RWPE2 (cell line): ENCODE measurements at regions not wholly inside any gene's neighbourhood (a gene's known extent, or its start where the extent isn't known, plus 50 kb on each side); places are given as distances from the start of the nearest gene placed in this dataset.
A peak's percentile ranks its signal among the peaks of the same experiment; 100 is the strongest.

Source experiments
- ATAC-seq: fragments of 200-7000 bp; cut with Tn5 transposase; 3 replicates; pipeline ENCODE4 v1.9.1; 2021; ENCODE audit warnings: low read depth
- DNase-seq: peaks from one replicate; pipeline ENCODE4 v3.0.0-alpha.2; 2020; ENCODE audit warnings: low spot score
- H3K27ac ChIP-seq: fragments of 450-650 bp; 2 replicates; pipeline ENCODE4 v1.5.1; 2017; ENCODE audit warnings: mild to moderate bottlenecking; ENCODE audit not compliant: poor library complexity, severe bottlenecking
- H3K27me3 ChIP-seq: fragments of 250-450 bp; sonication (Bioruptor Pico); 2 replicates; pipeline ENCODE4 v1.5.1; 2021; ENCODE audit warnings: mild to moderate bottlenecking, moderate library complexity; ENCODE audit not compliant: insufficient read depth, poor library complexity, severe bottlenecking
- H3K36me3 ChIP-seq: fragments of 250-450 bp; sonication (Bioruptor Pico); 2 replicates; pipeline ENCODE4 v1.5.1; 2020; ENCODE audit warnings: low read depth, mild to moderate bottlenecking, moderate library complexity
- H3K4me1 ChIP-seq: fragments of 250-450 bp; sonication (Bioruptor Pico); 2 replicates; pipeline ENCODE4 v1.5.1; 2021; ENCODE audit warnings: mild to moderate bottlenecking, moderate library complexity; ENCODE audit not compliant: insufficient read depth, poor library complexity, severe bottlenecking
- H3K4me3 ChIP-seq: fragments of 250-450 bp; sonication (Bioruptor Pico); 2 replicates; pipeline ENCODE4 v1.5.1; 2021; ENCODE audit warnings: mild to moderate bottlenecking, moderate library complexity; ENCODE audit not compliant: severe bottlenecking
- H3K9me3 ChIP-seq: fragments of 250-450 bp; sonication (Bioruptor Pico); 2 replicates; pipeline ENCODE4 v1.5.1; 2021; ENCODE audit warnings: mild to moderate bottlenecking, moderate library complexity; ENCODE audit not compliant: severe bottlenecking
- TF ChIP-seq, protein P1 (sequence below): fragments of 450-650 bp; IDR thresholded peaks from one replicate; pipeline ENCODE4 v1.5.1; 2017; ENCODE audit warnings: mild to moderate bottlenecking, moderate library complexity; ENCODE audit not compliant: poor library complexity, severe bottlenecking

DNA sequence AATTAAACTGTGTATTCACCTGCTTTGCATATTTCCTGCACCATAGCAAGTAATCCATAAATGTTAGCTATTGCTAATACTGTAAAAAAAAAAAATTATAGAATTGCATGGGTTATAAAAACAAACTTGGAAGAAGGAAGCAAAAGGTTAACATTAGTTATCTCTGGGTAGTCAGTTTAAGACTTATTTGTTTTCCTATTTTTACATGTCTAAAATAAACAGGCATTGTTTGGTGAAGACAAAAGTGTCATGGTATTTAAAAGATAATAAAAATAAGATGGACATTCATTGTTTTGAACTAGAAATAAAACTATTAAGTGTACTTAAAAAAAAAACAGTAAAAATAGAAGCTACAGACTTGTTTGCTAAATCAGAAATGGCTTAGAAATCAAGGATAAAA, 313.8 kb downstream of the SOX9 start:
- Histone ChIP-seq H3K27ac (no peak overlapping the region), H3K4me3 (no peak overlapping the region), H3K27me3 (no peaks in the 10 kb centered on the region), H3K4me1 (peaks cover 18% of the 10 kb centered on the region), H3K9me3 (no peaks in the 10 kb centered on the region), H3K36me3 (no peaks in the 10 kb centered on the region)
- DNase-seq = no peak
- ATAC-seq = no peak
- TF ChIP-seq, protein P1, sequence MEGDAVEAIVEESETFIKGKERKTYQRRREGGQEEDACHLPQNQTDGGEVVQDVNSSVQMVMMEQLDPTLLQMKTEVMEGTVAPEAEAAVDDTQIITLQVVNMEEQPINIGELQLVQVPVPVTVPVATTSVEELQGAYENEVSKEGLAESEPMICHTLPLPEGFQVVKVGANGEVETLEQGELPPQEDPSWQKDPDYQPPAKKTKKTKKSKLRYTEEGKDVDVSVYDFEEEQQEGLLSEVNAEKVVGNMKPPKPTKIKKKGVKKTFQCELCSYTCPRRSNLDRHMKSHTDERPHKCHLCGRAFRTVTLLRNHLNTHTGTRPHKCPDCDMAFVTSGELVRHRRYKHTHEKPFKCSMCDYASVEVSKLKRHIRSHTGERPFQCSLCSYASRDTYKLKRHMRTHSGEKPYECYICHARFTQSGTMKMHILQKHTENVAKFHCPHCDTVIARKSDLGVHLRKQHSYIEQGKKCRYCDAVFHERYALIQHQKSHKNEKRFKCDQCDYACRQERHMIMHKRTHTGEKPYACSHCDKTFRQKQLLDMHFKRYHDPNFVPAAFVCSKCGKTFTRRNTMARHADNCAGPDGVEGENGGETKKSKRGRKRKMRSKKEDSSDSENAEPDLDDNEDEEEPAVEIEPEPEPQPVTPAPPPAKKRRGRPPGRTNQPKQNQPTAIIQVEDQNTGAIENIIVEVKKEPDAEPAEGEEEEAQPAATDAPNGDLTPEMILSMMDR = no peak

- Histone ChIP-seq H3K27ac (no peak overlapping the region), H3K4me3 (no peak overlapping the region), H3K27me3 (no peaks in the 10 kb centered on the region), H3K36me3 (no peaks in the 10 kb centered on the region), H3K9me3 (no peaks in the 10 kb centered on the region), H3K4me1 (peaks cover 18% of the 10 kb centered on the region)
- TF ChIP-seq, protein P1 = no peak
- DNase-seq (no peak), ATAC-seq (peak; percentile 55)
Measured at GRCh38 chr17:72434991-72435618, 314.3 kb downstream of the SOX9 start.

- TF ChIP-seq, protein P1 = no peak
- H3K27me3 ChIP-seq = no peaks in the 10 kb centered on the region
- no peak overlapping the region for H3K27ac ChIP-seq
- DNase-seq (no peak), ATAC-seq (no peak)
- H3K9me3 ChIP-seq = no peaks in the 10 kb centered on the region
- no peak overlapping the region for H3K4me3 ChIP-seq
- H3K4me1 ChIP-seq = peaks cover 6% of the 10 kb centered on the region
- H3K36me3 ChIP-seq = no peaks in the 10 kb centered on the region
Measured at GRCh38 chr17:72438783-72439182, 318.0 kb downstream of the SOX9 start.

DNA sequence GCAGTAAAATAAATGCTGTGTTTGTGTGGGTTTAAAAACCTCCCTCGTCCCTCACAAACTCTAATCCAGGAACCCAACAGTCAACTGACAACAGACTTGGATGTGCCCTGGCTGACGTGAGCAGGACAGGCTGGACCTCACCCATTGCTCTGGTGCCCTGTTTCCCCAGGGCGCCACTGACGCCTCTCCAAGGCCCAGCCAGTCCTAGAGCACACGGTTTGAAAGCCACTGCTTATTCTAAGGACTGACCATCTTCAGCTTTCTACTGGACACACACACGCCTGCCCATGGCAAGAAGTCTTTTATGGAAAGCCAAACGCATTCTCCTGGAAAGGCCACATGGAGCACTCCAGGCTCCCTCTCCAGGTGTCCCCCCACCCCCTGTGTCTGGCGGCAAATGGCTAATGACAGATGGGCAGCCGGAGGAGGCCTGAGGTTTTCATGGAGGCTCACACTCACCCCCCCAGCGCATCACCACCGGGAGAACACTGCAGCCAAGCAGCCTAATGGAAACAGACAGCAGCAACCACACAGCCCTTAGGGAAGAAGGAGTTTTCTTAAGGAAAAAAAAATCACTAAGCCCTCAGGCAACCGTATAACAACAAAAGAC, 319.2 kb downstream of the SOX9 start:
- no peak overlapping the region for H3K27ac ChIP-seq
- ATAC-seq (no peak), DNase-seq (no peak)
- H3K4me3 ChIP-seq = no peak overlapping the region
- no peaks in the 10 kb centered on the region for H3K27me3 ChIP-seq
- no peaks in the 10 kb centered on the region for H3K9me3 ChIP-seq
- TF ChIP-seq, protein P1 = no peak
- no peaks in the 10 kb centered on the region for H3K4me1 ChIP-seq
- H3K36me3 ChIP-seq = no peaks in the 10 kb centered on the region

DNA sequence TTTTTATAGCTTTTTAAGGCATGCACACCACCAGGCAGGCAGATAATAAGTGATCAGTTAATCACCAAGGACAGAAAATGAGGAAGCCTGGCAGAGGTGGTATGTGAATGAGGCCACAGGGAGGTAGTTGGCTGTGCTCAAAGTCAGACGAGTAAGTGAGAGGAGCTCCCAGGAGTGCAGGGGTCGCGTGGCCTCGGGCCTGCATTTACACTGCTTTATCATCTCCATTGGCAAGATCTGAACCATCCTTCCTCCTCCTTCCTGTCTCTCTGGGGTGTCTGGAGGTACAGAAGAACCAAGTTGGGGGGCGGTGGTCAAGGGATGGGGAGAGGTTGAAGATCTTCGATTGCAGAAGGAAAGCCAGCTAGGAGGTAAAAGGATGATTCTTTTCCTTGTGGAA, 320.1 kb downstream of the SOX9 start:
- no peak overlapping the region for H3K4me3 ChIP-seq
- DNase-seq = no peak
- TF ChIP-seq, protein P1 = no peak
- H3K36me3 ChIP-seq = no peaks in the 10 kb centered on the region
- H3K9me3 ChIP-seq = no peaks in the 10 kb centered on the region
- no peak for ATAC-seq
- no peaks in the 10 kb centered on the region for H3K27me3 ChIP-seq
- H3K4me1 ChIP-seq = no peaks in the 10 kb centered on the region
- no peak overlapping the region for H3K27ac ChIP-seq
